GM18873 (cell line): ENCODE measurements at regions not wholly inside any gene's neighbourhood (a gene's known extent, or its start where the extent isn't known, plus 50 kb on each side); places are given as distances from the start of the nearest gene placed in this dataset.

Source experiments
- ATAC-seq: cut with Tn5 transposase; IDR thresholded peaks from one replicate; pipeline ENCODE4 v1.9.1; 2021; ENCODE audit warnings: mild to moderate bottlenecking, moderate library complexity, moderate number of reproducible peaks; ENCODE audit not compliant: unreplicated experiment, low FRiP score

- ATAC-seq = no peak
Measured at GRCh38 chr9:87112656-87113055, 165.3 kb upstream of the GAS1 start.

GRCh38 chr9:87113874-87114273, 166.6 kb upstream of the GAS1 start:
- no peak for ATAC-seq

- ATAC-seq = no peak
Measured at GRCh38 chr9:87115785-87116184, 168.5 kb upstream of the GAS1 start.

GRCh38 chr9:87116492-87116891, 169.2 kb upstream of the GAS1 start:
- ATAC-seq = no peak

GRCh38 chr9:87118594-87118993, 171.3 kb upstream of the GAS1 start:
- no peak for ATAC-seq

GRCh38 chr9:87119328-87119881, 172.1 kb upstream of the GAS1 start:
- no peak for ATAC-seq

GRCh38 chr9:87120610-87121009, 173.3 kb upstream of the GAS1 start:
- ATAC-seq = no peak

- ATAC-seq = no peak
Measured at GRCh38 chr9:87122947-87123685, 175.8 kb upstream of the GAS1 start.

GRCh38 chr9:87123830-87124229, 176.5 kb upstream of the GAS1 start:
- ATAC-seq = no peak

GRCh38 chr9:87125819-87126218, 178.5 kb upstream of the GAS1 start:
- no peak for ATAC-seq

- ATAC-seq = no peak
Measured at GRCh38 chr9:87127543-87127942, 180.2 kb upstream of the GAS1 start.

GRCh38 chr9:87127978-87128614, 180.8 kb upstream of the GAS1 start:
- ATAC-seq = no peak

GRCh38 chr9:87128844-87129493, 181.7 kb upstream of the GAS1 start:
- no peak for ATAC-seq

GRCh38 chr9:87135074-87135473, 187.8 kb upstream of the GAS1 start:
- no peak for ATAC-seq

- ATAC-seq = no peak
Measured at GRCh38 chr9:87137718-87138117, 190.4 kb upstream of the GAS1 start.

- no peak for ATAC-seq
Measured at GRCh38 chr9:87138128-87139040, 191.1 kb upstream of the GAS1 start.

- no peak for ATAC-seq
Measured at GRCh38 chr9:87139099-87139730, 191.9 kb upstream of the GAS1 start.

- ATAC-seq = no peak
Measured at GRCh38 chr9:87140142-87140541, 192.8 kb upstream of the GAS1 start.

- no peak for ATAC-seq
Measured at GRCh38 chr9:87140605-87141109, 193.4 kb upstream of the GAS1 start.

GRCh38 chr9:87141124-87141523, 193.8 kb upstream of the GAS1 start:
- ATAC-seq = no peak
